ENCODE measurements at regions not wholly inside any gene's neighbourhood (a gene's known extent, or its start where the extent isn't known, plus 50 kb on each side); places are given as distances from the start of the nearest gene placed in this dataset.
"Not testable (repeated sequence)": the region's sequence is repeated elsewhere in the genome, so short reads cannot be mapped to it uniquely, and the experiment has no call there.

DNA sequence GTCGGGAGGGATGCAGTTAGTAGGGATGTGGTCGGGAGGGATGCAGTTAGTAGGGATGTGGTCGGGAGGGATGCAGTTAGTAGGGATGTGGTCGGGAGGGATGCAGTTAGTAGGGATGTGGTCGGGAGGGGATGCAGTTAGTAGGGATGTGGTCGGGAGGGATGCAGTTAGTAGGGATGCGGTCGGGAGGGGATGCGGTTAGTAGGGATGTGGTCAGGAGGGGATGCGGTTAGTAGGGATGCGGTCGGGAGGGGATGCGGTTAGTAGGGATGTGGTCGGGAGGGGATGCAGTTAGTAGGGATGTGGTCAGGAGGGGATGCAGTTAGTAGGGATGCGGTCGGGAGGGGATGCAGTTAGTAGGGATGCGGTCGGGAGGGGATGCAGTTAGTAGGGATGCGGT is 96.2 kb downstream of the BDH1 start:
- DNase-seq; H3K36me3 ChIP-seq (ENCODE audit: control insufficient read depth in 2 of 3, insufficient read depth in 3 of 3, low read length in 3 of 3); ATAC-seq; H3K4me3 Mint-ChIP-seq; H3K27ac ChIP-seq (ENCODE audit: low read depth, low read length); H3K4me1 ChIP-seq (ENCODE audit: control insufficient read depth in 2 of 2, insufficient read depth in 2 of 2, low read length in 2 of 2); H3K9me3 ChIP-seq (ENCODE audit: control insufficient read depth in 2 of 3, low read length in 3 of 3); H3K27me3 ChIP-seq (ENCODE audit: control insufficient read depth in 2 of 2, insufficient read depth in 2 of 2, low read length in 2 of 2); H3K36me3 Mint-ChIP-seq; H3K9me3 Mint-ChIP-seq; H3K4me3 ChIP-seq (ENCODE audit: low read length); CTCF ChIA-PET: not testable (repeated sequence)
- Mint-ChIP-seq H3K4me1 (peaks cover 16 to 36% (median 26%) of the 10 kb centered on the region in 7 donors), H3K27me3 (peaks cover 0 to 17% (median 0%) of the 10 kb centered on the region in 5 donors), H3K27ac (peak overlapping the region in 1 of 9 donors; percentile 18)
- POLR2A ChIA-PET: interaction anchor here (0.7 kb wide), 1 partner anchor 12 kb away, joined by 3 read pairs; no protein-coding TSS in a partner anchor
- intact Hi-C loops (cut with micrococcal nuclease): loop anchor here in 1 of 2 donors (5.0 kb wide), 1 partner anchor 162 kb away; the partner anchor contains the start of gene DLG1

DNA sequence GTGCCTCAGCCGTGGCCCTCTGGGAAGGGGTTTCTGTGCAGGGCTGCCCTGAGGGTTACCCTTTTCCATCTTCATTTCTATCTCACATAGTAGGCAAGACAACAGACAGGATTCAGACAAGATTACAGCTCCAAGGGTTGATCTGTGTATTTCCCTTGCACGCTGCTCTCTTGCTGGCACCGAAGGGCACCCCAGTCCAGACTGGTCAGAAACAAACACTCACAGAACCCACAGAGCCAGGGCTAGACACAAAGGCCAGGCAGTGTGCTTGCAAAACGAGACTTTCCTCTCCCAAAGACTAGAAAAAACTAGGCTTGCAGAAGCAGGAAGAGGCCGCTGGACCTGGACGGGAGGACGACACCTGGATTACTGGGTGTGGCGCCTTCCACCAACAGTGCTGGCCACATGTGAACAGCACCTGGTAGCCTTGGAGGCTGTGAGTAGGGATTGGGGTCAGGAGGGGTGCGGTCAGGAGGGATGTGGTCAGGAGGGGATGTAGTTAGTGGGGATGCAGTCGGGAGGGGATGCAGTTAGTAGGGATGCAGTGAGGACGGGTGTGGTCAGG is 96.8 kb downstream of the BDH1 start:
- Histone ChIP-seq H3K27ac (ENCODE audit: low read depth, low read length) (no peak overlapping the region), H3K4me1 (ENCODE audit: control insufficient read depth in 2 of 2, insufficient read depth in 2 of 2, low read length in 2 of 2) (peaks cover 0 to 9% of the 10 kb centered on the region in 2 donors), H3K9me3 (ENCODE audit: control insufficient read depth in 2 of 3, low read length in 3 of 3) (no peaks in the 10 kb centered on the region), H3K27me3 (ENCODE audit: control insufficient read depth in 2 of 2, insufficient read depth in 2 of 2, low read length in 2 of 2) (no peaks in the 10 kb centered on the region), H3K4me3 (ENCODE audit: low read length) (no peak overlapping the region), H3K36me3 (ENCODE audit: control insufficient read depth in 2 of 3, insufficient read depth in 3 of 3, low read length in 3 of 3) (peaks cover 0 to 5% (median 0%) of the 10 kb centered on the region in 3 experiments)
- Mint-ChIP-seq H3K4me1 (peaks cover 19 to 40% (median 32%) of the 10 kb centered on the region in 7 donors), H3K27me3 (peaks cover 0 to 23% (median 0%) of the 10 kb centered on the region in 5 donors), H3K27ac (peak overlapping the region in 2 of 9 donors; percentile 48 to 67), H3K36me3 (peaks cover 0 to 7% (median 0%) of the 10 kb centered on the region in 5 donors), H3K4me3 (peak overlapping the region in 1 of 10 donors; percentile 38), H3K9me3 (peaks cover 0 to 5% (median 0%) of the 10 kb centered on the region in 11 donors)
- ATAC-seq (no peak), DNase-seq (no peak)
- CTCF ChIA-PET: no interaction called here
- POLR2A ChIA-PET: no interaction called here
- intact Hi-C loops (cut with micrococcal nuclease): loop anchor here in 1 of 2 donors (5.0 kb wide), 1 partner anchor 162 kb away; the partner anchor contains the start of gene DLG1

DNA sequence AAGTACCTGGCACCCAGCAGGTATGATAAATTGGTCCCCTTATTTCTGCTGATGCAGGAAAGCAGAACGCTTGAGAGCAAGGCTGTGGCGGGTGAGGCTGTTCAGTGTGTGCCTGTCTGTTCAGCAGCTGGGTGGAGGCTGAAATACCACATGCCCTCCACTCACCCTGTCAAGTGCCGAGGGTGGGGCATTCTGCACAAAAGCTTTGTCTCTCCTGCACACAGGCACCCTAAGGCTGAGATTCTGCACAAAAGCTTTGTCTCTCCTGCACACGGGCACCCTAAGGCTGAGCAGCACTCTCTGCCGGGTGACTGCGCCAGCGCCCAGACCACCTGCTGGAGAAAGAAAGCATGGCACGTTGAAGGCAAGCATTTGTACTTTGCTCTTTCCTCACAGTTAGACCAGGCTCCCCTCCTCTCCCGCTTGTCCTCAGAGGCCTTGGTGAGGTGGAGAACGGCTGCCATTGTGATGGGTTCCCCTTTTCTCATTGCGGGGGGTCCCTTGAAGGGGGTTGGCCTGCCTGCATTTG is 97.5 kb downstream of the BDH1 start:
- Histone ChIP-seq H3K27ac (ENCODE audit: low read depth, low read length) (no peak overlapping the region), H3K27me3 (ENCODE audit: control insufficient read depth in 2 of 2, insufficient read depth in 2 of 2, low read length in 2 of 2) (no peaks in the 10 kb centered on the region), H3K9me3 (ENCODE audit: control insufficient read depth in 2 of 3, low read length in 3 of 3) (no peaks in the 10 kb centered on the region), H3K4me3 (ENCODE audit: low read length) (no peak overlapping the region), H3K4me1 (ENCODE audit: control insufficient read depth in 2 of 2, insufficient read depth in 2 of 2, low read length in 2 of 2) (peaks cover 0 to 9% of the 10 kb centered on the region in 2 donors), H3K36me3 (ENCODE audit: control insufficient read depth in 2 of 3, insufficient read depth in 3 of 3, low read length in 3 of 3) (peaks cover 0 to 5% (median 0%) of the 10 kb centered on the region in 3 experiments)
- ChIA-PET POLR2A (no interaction called here), CTCF (no interaction called here)
- Mint-ChIP-seq H3K27ac (peak overlapping the region in 3 of 9 donors; percentile 16 to 36 (median 25)), H3K36me3 (peaks cover 0 to 7% (median 0%) of the 10 kb centered on the region in 5 donors), H3K27me3 (peaks cover 0 to 24% (median 0%) of the 10 kb centered on the region in 5 donors), H3K4me3 (peak overlapping the region in 9 of 10 donors; percentile 42 to 77 (median 60)), H3K4me1 (peaks cover 13 to 34% (median 26%) of the 10 kb centered on the region in 7 donors), H3K9me3 (peaks cover 0 to 5% (median 0%) of the 10 kb centered on the region in 11 donors)
- ATAC-seq: peak; percentile 73
- DNase-seq: peak in 7 of 9 donors; percentile 11 to 70 (median 38)
- intact Hi-C loops (cut with micrococcal nuclease): loop anchor here in 1 of 2 donors (5.0 kb wide), 1 partner anchor 161 kb away; the partner anchor contains the start of gene DLG1

DNA sequence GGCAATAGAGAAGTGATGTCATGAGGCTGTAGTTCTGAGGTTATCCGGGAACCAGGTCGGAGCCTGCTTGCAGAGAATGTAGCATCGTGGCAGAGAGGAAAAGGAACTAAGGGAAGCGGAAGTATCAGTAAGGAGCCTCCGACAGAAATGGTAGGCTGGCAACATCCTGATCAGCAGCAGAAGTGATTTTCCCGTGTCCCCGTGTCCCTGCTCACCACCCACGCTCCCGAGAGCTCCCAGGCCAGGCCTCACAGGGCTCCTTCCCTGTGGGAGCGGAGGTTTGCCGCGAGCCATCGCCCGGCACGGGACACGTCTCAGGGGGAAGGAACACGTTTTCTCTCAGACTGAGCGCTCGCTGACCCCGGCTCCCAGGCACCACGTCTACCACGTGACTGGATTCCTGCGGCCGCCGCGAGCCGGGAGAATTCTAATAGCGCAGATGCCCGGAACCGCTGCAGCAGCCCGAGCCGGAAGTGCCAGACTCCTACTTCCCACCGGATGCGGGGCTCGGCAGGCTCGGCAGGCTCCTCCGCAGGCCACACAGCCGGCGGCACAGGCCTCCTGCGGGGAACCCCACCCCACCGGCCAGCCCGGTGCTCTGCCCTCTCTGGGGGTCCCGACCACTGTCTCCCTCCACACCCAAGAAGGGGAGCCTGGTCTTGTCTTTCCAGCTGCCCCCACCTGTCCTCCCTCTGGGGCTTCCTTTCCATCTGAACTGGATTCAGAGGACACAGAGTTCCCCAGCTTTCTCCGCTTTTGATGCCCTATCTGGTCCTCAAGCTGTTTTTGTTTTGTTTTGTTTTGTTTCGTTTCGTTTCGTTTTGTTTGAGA is 99.3 kb downstream of the BDH1 start:
- Mint-ChIP-seq H3K27me3 (peaks cover 0 to 24% (median 0%) of the 10 kb centered on the region in 5 donors), H3K36me3 (peaks cover 0 to 7% (median 0%) of the 10 kb centered on the region in 5 donors), H3K9me3 (peaks cover 0 to 5% (median 0%) of the 10 kb centered on the region in 11 donors), H3K27ac (peak overlapping the region; percentile 84 to 95 (median 91)), H3K4me3 (peak overlapping the region; percentile 87 to 97 (median 94)), H3K4me1 (peaks cover 13 to 34% (median 23%) of the 10 kb centered on the region in 7 donors)
- Histone ChIP-seq H3K9me3 (ENCODE audit: control insufficient read depth in 2 of 3, low read length in 3 of 3) (no peaks in the 10 kb centered on the region), H3K36me3 (ENCODE audit: control insufficient read depth in 2 of 3, insufficient read depth in 3 of 3, low read length in 3 of 3) (peaks cover 0 to 5% (median 0%) of the 10 kb centered on the region in 3 experiments), H3K27me3 (ENCODE audit: control insufficient read depth in 2 of 2, insufficient read depth in 2 of 2, low read length in 2 of 2) (no peaks in the 10 kb centered on the region), H3K4me3 (ENCODE audit: low read length) (peak overlapping the region; percentile 93), H3K27ac (ENCODE audit: low read depth, low read length) (peak overlapping the region; percentile 65), H3K4me1 (ENCODE audit: control insufficient read depth in 2 of 2, insufficient read depth in 2 of 2, low read length in 2 of 2) (peaks cover 0 to 9% of the 10 kb centered on the region in 2 donors)
- ATAC-seq (peak; percentile 48), DNase-seq (peak in 7 of 9 donors; percentile 3 to 60 (median 23))
- intact Hi-C loops (cut with micrococcal nuclease): loop anchor here (1.0 to 5.0 kb wide), 2 partner anchors 158 to 159 kb away; partner anchors contain the start of gene DLG1 (in 2 of the 2)
- ChIA-PET CTCF (no interaction called here), POLR2A (interaction anchor here (1.2 kb wide), 1 partner anchor 280 kb away, joined by 3 read pairs; no protein-coding TSS in a partner anchor)

DNA sequence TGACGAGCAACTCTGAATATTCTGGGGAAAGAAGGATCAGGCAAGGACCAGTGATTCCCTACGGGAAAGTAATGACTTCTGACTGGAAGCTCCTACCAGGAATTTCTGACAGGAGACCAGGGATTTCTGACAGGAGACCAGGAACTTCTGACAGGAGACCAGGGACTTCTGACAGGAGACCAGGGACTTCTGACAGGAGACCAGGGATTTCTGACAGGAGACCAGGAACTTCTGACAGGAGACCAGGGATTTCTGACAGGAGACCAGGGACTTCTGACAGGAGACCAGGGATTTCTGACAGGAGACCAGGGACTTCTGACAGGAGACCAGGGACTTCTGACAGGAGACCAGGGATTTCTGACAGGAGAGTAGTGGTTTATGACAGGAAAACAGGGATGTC is 100.9 kb downstream of the BDH1 start:
- H3K36me3 Mint-ChIP-seq; H3K9me3 ChIP-seq (ENCODE audit: control insufficient read depth in 2 of 3, low read length in 3 of 3); H3K27me3 ChIP-seq (ENCODE audit: control insufficient read depth in 2 of 2, insufficient read depth in 2 of 2, low read length in 2 of 2); H3K4me3 ChIP-seq (ENCODE audit: low read length); ATAC-seq; H3K9me3 Mint-ChIP-seq; H3K36me3 ChIP-seq (ENCODE audit: control insufficient read depth in 2 of 3, insufficient read depth in 3 of 3, low read length in 3 of 3); DNase-seq; H3K4me1 ChIP-seq (ENCODE audit: control insufficient read depth in 2 of 2, insufficient read depth in 2 of 2, low read length in 2 of 2); H3K27ac ChIP-seq (ENCODE audit: low read depth, low read length); POLR2A ChIA-PET: not testable (repeated sequence)
- Mint-ChIP-seq H3K4me3 (peak overlapping the region; percentile 20 to 97 (median 92)), H3K27me3 (peaks cover 0 to 24% (median 0%) of the 10 kb centered on the region in 5 donors), H3K27ac (peak overlapping the region in 1 of 9 donors; percentile 91), H3K4me1 (peaks cover 13 to 34% (median 23%) of the 10 kb centered on the region in 7 donors)
- intact Hi-C loops (cut with micrococcal nuclease): loop anchor here (1.0 to 5.0 kb wide), 3 partner anchors 158 to 231 kb away; partner anchors contain the start of gene DLG1 (in 1 of the 2)
- CTCF ChIA-PET: interaction anchor here (1.1 to 2.1 kb wide), 2 partner anchors 198 to 203 kb away, joined by 3 to 23 read pairs; no protein-coding TSS in a partner anchor

DNA sequence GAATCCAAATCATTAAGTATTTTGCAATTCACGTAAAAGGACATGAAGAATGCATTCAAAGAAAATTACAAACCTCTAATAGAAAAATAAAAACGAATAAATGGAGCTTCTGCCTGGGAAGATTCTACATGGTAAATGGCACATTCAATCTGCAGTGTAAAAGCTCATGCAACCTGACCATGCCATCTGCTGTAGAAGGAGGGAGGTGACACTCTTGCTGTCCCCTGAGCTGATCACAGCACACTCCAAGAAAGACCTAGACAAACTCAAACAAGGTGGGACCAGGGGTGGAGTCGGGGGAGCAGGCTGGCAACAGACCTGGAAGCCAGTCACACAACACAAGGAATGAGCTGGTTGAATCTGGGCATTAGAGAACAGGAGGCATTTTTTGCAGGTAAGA is 101.8 kb downstream of the BDH1 start:
- Mint-ChIP-seq H3K27ac (peak overlapping the region in 6 of 9 donors; percentile 1 to 91 (median 31)), H3K4me1 (peaks cover 13 to 34% (median 23%) of the 10 kb centered on the region in 7 donors), H3K9me3 (peaks cover 0 to 2% (median 0%) of the 10 kb centered on the region in 11 donors), H3K27me3 (peaks cover 0 to 28% (median 0%) of the 10 kb centered on the region in 5 donors), H3K36me3 (peaks cover 0 to 3% (median 0%) of the 10 kb centered on the region in 5 donors), H3K4me3 (peak overlapping the region in 8 of 10 donors; percentile 2 to 59 (median 17))
- intact Hi-C loops (cut with micrococcal nuclease): loop anchor here (1.0 kb wide), 2 partner anchors 197 to 230 kb away; no protein-coding TSS in a partner anchor
- ChIA-PET CTCF (interaction anchor here (0.7 to 2.1 kb wide), 3 partner anchors 197 to 230 kb away, joined by 3 to 23 read pairs (median 3); no protein-coding TSS in a partner anchor), POLR2A (interaction anchor here (0.6 kb wide), 1 partner anchor 9 kb away, joined by 3 read pairs; no protein-coding TSS in a partner anchor)
- DNase-seq: peak in 2 of 9 donors; percentile 13 to 27
- Histone ChIP-seq H3K27me3 (ENCODE audit: control insufficient read depth in 2 of 2, insufficient read depth in 2 of 2, low read length in 2 of 2) (no peaks in the 10 kb centered on the region), H3K36me3 (ENCODE audit: control insufficient read depth in 2 of 3, insufficient read depth in 3 of 3, low read length in 3 of 3) (peaks cover 0 to 5% (median 0%) of the 10 kb centered on the region in 3 experiments), H3K9me3 (ENCODE audit: control insufficient read depth in 2 of 3, low read length in 3 of 3) (no peaks in the 10 kb centered on the region), H3K27ac (ENCODE audit: low read depth, low read length) (no peak overlapping the region), H3K4me3 (ENCODE audit: low read length) (no peak overlapping the region), H3K4me1 (ENCODE audit: control insufficient read depth in 2 of 2, insufficient read depth in 2 of 2, low read length in 2 of 2) (peaks cover 0 to 9% of the 10 kb centered on the region in 2 donors)
- ATAC-seq: peak; percentile 64
